IPS DF 19.7 (cell line): ENCODE measurements at regions not wholly inside any gene's neighbourhood (a gene's known extent, or its start where the extent isn't known, plus 50 kb on each side); places are given as distances from the start of the nearest gene placed in this dataset.
"Not testable (repeated sequence)": the region's sequence is repeated elsewhere in the genome, so short reads cannot be mapped to it uniquely, and the experiment has no call there.

Experiments used
- DNase-seq: peaks from one replicate; pipeline ENCODE4 v3.0.0-alpha.2; 2013; ENCODE audit warnings: low read depth, low spot score

DNA sequence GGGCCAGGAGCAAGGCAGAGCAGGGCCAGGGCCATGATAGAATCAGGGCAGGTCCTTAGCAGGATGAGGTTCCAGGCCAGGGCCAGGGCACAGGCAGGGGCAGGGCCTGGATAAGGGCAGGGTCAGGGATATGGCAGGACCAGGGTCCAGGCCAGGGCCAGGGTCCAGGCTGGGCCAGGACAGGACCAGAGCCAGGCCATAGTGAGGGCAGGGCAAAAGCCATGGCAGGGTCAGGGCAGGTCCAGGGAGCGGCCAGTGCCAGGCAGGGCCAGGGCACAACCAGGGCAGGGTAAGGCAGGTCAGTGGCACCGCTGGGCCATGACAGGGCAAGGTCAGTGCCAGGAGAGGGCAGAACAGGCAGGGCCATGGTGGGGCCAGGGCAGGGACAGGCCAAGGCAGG, 152.2 kb downstream of the LIPI start:
- DNase-seq = no peak

DNA sequence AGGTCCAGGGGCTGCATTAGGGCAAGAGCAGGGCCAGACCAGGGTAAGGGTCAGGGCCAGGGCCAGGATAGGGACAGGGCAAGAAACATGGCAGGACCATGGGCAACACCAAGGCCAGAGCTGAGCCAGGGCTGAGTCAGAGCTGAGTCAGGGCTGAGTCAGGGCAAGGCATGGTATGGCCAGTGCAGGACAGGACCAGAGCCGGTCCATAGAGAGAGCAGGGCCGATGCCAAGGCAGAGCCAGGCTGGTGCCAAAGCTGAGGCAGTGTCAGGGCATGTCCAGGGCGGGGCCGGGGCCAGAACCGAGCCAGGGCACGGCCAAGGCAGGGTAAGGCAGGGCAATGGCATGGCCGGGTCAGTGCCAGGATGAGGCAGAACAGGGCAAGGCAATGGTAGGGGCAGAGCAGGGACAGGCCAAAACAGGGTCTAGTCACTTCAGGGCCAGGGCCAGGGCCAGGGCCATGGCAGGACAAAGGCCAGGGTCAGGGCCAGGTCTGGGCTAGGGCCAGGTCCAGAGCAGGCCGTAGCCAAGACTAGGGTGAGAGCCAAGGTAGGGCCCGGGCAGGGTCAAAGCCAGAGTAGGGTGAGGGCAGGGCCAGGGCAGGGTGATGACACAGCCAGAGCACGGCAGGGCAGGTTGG, 152.8 kb downstream of the LIPI start:
- not testable (repeated sequence) for DNase-seq

DNA sequence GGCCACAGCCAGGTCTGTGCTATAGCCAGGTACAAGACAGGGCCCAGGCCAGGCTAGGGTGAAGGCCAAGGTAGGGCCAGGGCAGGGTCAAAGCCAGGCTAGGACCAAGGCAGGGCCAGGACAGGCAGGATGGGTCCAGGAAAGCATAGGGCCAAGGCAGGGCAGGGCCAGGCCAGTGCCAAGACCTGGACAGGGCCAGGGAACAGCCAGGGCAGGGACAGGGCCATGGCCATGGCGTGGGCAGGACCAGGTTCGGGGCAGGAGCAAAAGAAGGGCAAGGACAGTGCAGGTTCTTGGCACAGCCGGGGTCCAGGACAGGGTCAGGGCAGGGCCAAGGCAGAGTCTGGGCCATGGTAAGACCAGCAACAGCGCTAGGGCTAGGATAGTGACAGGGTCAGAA, 153.4 kb downstream of the LIPI start:
- no peak for DNase-seq

DNA sequence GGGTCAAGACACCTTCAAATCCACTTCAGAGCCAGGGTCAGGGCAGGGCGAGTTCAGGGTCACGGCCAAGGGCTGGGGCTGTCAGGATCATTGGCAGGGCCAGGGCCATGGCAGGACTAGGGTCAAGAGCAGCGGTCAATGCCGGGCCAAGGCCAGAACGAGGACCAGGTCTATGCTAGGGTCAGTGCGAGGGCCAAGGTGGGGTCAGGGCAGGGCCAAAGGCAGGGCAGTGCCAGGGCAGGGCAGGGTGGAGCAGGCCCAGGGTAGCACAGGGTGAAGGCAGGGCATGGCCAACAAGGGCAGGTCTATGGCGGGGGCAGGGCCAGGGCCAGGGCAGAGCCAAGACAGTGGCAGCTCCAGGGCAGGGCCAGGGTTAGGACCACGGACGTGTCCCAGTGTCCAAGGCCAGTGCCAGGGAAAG, 154.0 kb downstream of the LIPI start:
- no peak for DNase-seq

DNA sequence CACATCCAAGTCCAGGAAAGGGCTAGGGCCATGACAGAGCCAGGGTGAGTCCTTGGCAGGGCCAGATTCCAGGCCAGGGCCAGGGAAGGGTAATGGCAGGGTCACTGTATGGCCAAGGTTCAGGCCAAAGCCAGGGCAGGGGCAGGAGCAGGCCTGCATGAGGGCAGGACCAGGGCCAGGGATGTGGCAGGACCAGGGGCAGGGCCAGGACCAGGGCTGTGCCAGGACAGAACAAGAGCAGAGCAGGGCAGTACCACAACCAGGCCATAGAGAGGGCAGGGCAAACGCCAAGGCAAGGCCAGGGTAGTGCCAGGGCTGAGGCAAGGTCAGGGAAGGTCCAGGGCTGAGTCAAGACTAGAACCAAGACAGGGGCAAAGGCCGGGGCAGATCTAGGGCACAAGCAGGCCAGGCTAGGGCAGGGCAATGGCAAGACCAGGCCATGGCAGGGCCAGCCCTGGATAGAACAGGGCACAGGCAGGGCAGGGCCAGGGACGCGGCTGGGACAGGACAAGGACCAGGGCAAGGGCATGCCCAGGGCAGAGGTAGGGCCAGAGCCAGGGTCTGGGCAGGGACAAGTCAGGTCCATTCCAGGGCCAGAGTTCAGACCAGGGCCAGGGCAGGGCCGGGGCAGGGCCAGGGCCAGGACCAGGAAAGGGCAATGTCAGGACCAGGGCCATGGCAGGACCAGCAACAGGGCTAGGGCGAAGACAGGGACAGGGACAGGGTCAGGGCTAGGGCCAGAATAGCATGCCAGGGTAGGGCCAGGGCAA, 154.8 kb downstream of the LIPI start:
- DNase-seq = not testable (repeated sequence)

DNA sequence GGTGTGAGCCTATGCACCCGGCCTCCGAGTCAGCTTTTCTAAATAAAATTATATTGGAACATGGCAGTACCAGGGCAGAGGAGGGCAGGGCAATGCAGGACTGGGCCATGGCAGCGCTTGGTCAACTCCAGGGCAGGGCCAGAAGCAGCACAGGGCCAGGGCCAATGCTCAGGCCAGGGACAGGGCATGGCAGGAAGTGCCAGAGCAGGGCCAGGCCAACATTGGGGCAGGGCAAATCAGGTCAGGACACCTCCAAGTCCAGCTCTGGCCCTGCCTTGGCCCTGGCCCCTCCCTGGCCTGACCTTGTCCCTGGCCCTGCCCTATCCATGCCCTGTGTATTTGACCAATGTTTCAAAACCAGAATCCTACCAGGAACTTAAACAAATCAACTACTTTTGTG, 156.1 kb downstream of the LIPI start:
- DNase-seq = no peak

DNA sequence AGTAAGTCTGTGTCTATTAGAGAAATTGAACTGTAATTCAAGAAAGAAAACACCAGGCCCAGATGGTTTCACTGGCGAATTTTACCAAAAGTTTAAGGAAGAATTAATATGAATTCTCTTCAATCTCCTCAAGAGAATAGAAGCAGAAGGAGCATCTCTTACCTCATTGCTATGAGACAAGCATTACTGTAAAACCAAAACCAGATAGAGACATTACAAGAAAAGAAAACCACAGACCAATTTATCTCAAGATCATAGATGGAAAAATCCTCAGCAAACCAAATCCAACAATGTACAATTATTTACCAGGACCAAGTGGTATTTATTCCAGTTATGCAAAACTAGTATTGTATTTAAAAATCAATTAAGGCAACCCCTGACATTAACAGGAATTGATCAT, 160.6 kb downstream of the LIPI start:
- DNase-seq = no peak

DNA sequence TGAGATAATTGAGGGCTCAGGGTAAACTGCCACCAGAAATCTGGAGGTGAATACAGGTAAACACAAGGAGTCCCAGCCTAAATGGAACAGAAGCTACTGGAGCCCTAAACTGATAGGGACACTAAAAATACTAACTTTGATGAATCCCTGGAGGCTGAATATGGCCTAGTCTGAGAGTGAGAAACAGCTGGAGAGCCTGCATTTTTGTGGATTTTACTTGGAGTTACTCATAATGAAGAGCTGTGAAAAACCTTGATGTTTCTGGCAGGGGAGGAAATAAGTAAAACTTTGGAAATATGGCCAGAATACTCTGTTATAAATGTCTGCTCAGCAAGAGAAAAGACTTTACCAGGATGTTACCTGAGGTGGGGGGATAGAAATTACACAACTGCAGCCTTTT, 164.4 kb downstream of the LIPI start:
- no peak for DNase-seq

DNA sequence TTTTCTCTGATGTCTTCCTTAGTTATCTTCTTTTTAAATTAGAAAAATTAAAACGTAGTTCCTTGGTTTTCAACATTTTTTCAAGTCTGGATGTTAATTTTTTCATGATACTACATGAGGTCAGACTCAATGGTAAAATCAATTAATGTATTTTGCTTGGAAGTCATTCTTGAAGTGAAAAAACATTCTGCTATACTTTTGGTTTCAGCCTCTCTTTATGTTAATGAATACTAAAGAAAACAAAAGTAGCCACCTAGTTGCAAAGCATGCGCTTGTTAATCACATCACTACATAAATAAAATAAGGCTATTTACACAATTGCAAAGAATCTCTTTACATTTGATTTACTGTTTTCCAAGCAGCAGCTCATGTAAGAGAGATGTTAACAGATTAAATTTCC, 170.4 kb downstream of the LIPI start:
- DNase-seq = no peak

DNA sequence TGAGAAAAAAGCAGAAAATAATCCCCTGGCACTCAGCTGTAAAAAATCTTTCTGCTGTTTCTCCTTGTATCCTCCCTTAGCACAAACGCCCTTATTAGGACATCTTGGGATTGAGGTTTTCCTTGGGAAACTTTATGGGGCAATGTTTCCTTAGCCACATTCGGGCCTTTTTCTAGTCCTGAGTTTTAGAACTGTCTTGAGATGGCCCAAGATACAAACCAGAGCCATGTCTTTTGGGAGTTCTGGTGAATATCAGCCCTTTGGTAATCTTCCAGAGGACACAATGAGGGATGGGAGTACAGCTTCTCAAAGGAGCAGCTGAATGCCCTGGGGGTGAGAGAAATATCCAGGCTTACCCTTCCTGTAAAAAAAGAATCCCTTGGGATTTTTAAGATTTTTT, 182.1 kb downstream of the LIPI start:
- not testable (repeated sequence) for DNase-seq

DNA sequence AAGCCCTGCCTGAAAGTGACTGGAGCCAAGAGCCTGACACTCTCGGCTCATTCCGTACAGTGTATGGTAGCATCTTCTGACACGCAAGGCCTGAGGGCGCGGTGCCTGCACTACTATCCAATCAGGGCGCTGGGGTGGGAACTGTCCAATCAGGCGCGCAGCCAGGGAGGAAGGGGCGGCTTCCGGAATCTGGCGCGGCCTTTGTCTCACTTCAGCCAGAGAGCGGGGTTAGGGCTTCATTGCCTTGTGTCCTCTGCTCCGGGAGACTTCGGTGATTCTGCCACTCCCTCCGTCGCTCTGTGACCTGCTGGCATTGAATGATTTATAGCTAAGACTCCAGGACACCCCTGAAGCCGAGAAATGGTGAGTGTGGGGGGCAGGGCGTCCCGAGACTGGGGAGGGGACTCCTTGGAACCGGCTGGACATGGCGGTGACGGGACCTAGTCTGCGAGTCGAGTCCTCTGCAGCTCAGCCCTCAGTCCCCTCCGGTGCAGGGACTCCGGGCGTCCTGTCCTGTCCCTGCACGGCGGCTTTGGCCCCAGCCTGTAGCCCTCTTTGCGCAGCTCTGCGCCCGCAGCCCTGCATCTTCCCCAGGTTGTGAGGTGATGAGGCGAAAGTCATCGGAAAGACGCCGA, 183.4 kb downstream of the LIPI start:
- peak; percentile 75 for DNase-seq

DNA sequence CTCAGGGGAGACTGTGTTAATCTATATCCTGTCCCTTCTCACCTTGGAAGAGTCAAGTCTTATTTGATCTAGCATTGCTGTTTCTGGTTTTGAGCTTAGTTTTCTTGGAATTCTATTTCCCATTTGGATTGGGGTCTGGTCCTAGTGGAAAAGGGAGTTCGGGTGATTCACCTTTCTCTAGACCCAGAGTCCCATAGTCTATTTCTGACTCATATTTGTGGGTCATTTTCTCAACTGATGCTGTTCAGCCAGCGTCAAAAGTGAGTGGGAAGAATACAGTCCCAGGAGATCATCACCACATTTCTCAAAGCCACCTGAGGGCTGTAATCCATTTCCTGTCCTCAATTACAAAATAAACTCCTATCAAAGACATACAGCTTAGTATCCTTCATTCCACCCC, 190.6 kb downstream of the LIPI start:
- DNase-seq = not testable (repeated sequence)

DNA sequence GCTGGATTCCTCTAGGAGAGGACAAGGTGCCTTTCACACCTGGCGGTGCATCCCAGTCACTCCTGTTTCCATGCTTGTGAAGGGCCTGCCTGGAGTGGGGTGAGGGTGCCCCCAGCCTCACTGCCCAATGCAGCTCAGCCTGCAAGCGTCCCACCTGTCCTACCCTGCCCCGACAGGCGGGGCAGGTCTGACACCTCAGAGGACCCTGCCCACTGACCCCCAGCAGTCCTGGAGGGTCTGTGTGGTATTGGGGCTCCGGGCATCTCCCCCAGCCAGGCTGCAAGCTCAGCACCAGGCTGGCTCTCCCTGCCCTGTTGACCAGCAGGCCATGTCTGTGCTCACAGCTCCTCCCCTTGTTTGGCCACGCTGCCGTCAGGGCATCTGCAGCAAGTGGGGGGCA, 194.9 kb downstream of the LIPI start:
- DNase-seq = not testable (repeated sequence)

DNA sequence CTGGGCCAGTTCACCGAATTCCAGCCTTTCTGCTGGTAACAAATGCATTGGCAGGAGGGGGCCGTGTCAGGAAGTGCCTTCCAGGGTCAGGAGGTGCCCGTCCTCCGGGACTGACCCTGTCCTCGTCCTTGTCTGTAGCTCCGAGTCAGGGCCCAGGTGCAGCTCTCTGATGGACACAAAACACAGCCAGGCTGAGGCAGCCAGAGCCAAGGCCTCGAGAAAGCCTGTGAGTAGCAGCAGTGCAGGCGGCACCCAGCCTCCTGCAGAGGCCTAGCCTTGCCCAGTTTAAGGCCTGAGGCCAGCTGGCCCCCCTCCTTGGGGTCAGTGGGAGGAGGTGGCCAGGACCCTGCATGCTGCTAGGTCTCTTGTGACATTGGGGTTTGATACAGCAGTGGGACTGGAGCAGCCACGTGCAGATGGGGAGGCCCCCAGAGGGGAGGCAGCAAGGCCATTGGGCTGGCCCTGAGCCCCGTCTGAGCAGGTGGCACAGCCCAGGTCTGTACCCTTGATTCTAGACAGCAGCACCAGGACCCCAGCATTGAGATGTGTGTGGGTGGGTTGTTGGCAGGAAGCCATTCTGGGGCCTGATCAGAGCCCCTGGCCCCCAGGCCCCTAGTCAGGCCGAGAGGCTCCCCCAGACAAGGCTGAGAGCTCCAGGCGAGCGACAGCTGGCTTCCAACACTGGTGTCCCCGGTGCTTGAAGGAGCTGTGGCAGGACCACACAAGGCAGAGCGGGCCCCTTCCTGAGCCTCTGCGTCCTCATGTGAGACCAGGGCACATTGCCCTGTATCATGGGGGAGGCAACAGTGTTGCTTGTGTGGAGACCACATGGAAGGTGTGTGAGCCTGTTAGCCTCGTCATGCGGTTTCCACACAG, 196.9 kb downstream of the LIPI start:
- not testable (repeated sequence) for DNase-seq

DNA sequence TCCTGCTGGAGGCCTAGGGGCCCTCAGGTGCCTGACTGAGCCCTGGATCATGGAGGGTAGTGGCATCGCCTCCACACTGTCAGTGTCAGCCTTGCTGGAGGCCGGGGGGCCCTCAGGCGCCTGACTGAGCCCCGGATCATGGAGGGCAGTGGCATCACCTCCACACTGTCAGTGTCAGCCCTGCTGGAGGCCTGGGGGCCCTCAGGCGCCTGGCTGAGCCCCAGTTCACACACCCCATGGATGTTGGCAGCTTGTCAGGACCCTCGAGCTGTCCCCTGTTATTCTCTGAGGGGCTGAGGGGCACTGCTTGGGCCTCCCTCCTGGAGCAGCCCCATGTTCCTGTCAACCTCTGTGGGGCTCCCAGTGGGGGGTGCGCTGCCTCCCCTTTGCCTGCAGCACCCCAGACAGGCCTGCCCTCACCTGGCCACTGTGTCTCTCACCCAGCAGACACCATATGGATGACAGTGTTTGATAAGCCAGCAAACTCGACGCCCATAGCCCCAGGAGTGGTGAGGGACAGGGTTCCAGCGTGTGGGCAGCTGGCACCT, 197.6 kb downstream of the LIPI start:
- DNase-seq = no peak

DNA sequence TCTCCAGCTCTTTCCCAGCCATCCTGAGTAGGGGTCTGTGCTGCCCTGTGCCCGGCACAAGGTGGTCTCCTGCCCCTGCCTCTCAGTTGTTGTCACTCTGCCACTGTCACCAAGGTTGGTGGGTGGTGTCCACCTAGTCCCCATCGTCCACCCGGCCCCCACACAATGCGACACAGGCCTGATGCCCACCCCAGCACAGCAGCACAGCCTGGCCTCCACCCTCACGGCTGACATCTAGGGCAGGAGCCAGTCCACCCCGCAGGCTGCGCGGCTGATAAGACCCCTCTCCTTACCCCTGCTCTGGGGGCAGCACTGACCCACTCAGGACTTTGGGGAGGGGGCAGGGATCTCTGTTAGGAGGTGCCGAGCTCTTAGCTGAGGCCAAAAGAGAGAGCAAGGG, 198.3 kb downstream of the LIPI start:
- DNase-seq = no peak

DNA sequence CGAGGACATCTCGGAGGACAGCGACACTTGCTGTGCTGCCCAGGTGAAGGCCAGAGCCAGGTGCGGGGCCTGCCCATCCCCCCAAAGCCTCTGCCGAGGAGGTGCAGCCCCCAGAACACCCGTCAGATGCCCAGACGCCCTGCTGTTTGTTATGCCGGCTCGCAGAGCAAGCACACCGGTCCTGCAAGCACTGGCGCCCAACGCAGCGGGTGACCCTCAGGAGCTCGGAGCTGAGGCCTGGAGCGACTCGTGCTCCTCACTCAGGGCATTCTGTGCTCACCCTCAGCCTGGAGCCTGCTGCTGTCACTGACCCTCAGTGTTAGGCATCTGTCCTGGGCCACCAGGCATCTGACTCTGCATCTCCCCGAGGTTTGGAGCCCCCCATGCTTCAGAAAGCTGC, 199.0 kb downstream of the LIPI start:
- not testable (repeated sequence) for DNase-seq

DNA sequence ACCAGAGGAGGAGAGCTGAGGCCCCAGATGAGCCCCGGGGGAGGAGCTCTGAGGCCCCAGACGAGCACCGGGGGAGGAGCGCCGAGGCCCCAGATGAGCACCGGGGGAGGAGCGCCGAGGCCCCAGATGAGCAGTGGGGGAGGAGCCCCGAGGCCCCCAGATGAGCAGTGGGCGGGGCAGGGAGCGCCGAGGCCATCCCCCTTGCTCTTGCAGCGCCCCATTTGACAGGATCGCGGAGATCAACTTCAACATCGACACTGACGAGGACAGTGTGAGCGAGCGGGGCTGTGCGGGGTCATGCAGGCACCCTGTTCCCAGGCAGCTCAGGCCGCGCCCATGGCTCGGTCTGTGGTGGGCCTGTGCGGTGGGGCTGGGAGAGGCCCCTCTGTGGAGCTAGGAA, 199.6 kb downstream of the LIPI start:
- DNase-seq = not testable (repeated sequence)

DNA sequence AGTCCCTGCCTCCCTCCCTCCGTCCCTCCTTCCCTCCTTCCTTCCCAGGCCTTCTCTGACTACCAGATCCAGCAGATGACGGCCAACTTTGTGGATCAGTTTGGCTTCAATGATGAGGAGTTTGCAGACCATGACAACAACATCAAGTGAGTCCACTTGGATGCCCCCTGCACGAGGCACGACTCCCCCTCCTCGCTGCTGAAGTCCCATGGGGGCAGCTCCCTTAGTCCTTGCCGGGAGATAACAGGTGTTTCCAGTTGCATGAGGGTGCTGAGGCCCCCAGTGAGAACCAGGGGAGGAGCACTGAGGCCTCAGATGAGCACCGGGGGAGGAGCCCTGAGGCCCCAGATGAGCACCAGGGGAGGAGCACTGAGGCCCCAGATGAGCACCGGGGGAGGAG, 200.0 kb downstream of the LIPI start:
- DNase-seq = no peak

DNA sequence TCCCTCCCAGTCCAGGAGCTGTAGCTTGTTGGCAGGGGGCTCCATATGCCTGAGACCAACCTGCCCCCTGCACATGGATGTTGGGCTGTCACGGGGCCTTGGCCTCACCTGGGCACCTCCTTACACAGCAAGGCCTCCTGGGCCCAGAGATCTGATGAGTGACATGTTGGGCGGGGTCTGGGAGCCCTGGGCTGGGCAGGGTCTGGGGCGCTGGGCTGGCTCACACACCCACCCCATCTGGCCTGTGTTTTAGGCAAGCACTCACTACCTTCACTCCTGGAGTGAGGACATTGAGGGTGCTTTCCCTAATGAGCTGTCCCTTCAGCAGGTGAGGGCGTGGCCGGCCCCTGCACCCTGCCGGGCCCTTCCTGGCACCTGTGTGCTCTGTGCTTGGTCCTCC, 200.8 kb downstream of the LIPI start:
- DNase-seq = not testable (repeated sequence)

DNA sequence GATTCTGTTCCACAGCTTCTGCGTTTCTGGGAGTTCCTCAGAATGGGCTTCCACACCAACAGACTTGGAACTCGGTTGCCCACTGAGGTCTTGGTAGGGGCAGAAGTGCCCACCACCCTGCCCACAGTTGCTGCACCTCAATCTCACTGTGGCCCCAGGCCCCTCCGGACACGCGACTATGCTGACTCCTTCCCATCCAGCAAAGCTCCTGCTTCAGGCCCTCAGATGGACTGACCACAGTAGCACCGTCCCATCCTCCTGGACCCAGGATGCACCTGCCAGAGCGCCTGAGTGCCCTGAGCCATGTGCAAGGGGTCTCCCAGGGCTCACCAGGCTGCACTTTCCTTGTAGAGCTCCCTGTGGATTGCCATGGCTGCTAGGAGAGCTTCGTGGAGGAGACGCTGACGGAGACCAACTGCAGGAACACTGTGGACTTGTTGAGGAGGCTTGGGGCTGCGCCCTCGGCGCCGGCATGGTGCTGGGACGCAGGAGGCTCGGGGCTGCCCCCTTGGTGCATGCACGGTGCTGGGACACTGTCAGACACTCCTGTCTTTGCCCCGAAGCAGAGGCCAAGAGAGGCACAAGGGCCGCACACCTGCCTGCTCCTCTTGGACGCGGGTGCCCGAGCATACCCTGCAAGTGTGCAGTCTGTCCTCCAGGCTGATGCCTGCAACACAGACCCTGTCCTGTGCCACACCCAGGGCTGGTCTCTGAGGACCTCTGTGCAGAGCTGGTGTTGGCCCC, 201.3 kb downstream of the LIPI start:
- DNase-seq = not testable (repeated sequence)
